ENCODE measurements at regions not wholly inside any gene's neighbourhood (a gene's known extent, or its start where the extent isn't known, plus 50 kb on each side); places are given as distances from the start of the nearest gene placed in this dataset.

DNA sequence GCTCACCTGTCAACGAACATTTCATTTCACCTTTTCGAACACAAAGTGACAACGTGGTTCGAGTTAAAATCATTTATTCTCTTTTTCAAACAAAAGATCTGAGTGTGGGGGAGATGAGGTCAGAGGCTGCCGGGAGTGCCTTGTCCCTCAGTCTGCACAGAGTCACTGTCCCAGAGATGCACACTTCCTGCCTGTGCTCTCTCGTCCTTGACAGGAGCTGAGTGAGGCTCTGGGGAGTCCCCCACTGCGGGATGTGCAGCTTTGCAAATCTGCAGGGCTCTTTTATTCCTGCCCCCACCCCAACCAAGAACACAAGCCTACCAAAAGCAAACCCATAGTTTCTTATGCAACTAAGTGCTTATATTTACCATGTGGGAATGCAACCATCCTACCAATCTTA, 497.8 kb downstream of the EIPR1 start:
- TF ChIP-seq, protein P1, sequence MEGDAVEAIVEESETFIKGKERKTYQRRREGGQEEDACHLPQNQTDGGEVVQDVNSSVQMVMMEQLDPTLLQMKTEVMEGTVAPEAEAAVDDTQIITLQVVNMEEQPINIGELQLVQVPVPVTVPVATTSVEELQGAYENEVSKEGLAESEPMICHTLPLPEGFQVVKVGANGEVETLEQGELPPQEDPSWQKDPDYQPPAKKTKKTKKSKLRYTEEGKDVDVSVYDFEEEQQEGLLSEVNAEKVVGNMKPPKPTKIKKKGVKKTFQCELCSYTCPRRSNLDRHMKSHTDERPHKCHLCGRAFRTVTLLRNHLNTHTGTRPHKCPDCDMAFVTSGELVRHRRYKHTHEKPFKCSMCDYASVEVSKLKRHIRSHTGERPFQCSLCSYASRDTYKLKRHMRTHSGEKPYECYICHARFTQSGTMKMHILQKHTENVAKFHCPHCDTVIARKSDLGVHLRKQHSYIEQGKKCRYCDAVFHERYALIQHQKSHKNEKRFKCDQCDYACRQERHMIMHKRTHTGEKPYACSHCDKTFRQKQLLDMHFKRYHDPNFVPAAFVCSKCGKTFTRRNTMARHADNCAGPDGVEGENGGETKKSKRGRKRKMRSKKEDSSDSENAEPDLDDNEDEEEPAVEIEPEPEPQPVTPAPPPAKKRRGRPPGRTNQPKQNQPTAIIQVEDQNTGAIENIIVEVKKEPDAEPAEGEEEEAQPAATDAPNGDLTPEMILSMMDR (conservative IDR thresholded peaks at IDR 0.05; ENCODE audit: low read length) = no peak
- no peak for TF ChIP-seq EZH2phosphoT487 (IDR thresholded peaks at IDR 0.05; ENCODE audit: borderline replicate concordance, low read depth, low read length)
